ENCODE measurements at regions not wholly inside any gene's neighbourhood (a gene's known extent, or its start where the extent isn't known, plus 50 kb on each side); places are given as distances from the start of the nearest gene placed in this dataset.

DNA sequence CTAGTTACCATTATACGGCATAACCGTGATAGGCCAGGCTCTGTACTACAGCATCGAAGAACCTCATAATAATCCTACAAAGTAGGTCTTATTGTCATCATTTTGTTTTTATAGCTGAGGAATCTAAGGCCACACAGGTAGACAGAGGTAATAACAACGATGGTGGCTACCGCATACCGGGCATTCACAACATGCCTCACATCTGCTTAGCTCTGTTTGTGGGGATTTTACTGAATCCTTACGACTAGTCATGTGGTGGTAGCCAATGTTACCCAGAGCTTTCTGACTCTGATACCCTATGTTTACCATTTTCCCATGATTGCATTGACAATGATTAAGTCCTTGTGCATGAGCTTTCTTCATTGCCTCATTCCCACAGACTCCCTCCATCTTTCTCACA is 269.4 kb downstream of the TCF7L2 start:
- no peaks in the 10 kb centered on the region for H3K9me3 ChIP-seq (ENCODE audit: low read length)
- no peaks in the 10 kb centered on the region for H3K4me1 ChIP-seq (ENCODE audit: insufficient read depth, low read length)
- no peaks in the 10 kb centered on the region for H3K36me3 ChIP-seq (ENCODE audit: insufficient read depth, low read length)
- no peak overlapping the region for H3K9ac ChIP-seq (ENCODE audit: low read length)
- no peaks in the 10 kb centered on the region for H3K27me3 ChIP-seq (ENCODE audit: control insufficient read depth in 1 of 2, insufficient read depth in 2 of 2, low read length in 2 of 2)
- H3K4me3 ChIP-seq (ENCODE audit: low read depth in 1 of 2, low read length in 2 of 2): no peak overlapping the region
- H3K27ac ChIP-seq (ENCODE audit: low read depth, low read length): no peak overlapping the region

DNA sequence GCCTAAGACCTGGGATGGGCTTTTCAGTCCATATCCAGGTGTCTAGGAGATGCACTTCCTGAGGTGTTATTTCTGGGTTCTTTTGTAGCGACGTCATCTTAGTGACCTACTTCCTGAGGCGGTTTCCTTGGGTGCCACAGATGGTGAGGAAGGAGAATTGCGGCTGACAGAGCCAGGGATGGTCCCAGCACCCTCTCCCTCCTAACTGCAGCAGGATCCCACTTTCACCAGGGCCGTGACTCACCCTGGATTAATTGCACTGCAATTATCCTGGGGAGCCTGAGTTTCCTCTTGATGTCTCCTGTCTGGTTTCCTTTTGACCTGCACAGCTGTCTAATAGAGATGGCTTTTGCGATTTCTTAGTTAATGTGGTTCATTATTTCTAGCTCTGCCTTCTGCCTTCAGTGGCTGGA is 271.7 kb downstream of the TCF7L2 start:
- Histone ChIP-seq H3K27me3 (ENCODE audit: control insufficient read depth in 1 of 2, insufficient read depth in 2 of 2, low read length in 2 of 2) (no peaks in the 10 kb centered on the region), H3K9ac (ENCODE audit: low read length) (no peak overlapping the region), H3K36me3 (ENCODE audit: insufficient read depth, low read length) (no peaks in the 10 kb centered on the region), H3K9me3 (ENCODE audit: low read length) (no peaks in the 10 kb centered on the region), H3K4me3 (ENCODE audit: low read depth in 1 of 2, low read length in 2 of 2) (no peak overlapping the region), H3K27ac (ENCODE audit: low read depth, low read length) (no peak overlapping the region), H3K4me1 (ENCODE audit: insufficient read depth, low read length) (no peaks in the 10 kb centered on the region)

DNA sequence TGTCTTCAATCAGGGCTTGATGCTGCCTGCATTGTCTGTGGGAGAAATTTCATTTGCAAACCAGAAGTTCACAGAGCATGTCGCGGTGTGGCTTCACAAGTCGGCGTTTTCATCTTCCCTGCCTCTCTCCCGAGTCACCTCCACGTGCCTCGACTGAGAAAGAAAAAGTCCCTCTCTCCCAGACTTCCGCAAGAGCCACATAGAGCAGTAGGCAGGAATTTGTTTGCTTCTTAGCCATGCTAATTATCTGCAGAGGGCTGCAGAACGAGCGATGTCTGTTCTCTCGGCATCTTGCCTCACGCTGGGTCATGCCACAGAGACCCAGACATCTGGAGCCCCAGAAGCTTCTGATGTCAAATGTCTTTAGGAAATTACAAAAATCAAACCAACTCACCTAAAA is 272.2 kb downstream of the TCF7L2 start:
- Histone ChIP-seq H3K27me3 (ENCODE audit: control insufficient read depth in 1 of 2, insufficient read depth in 2 of 2, low read length in 2 of 2) (no peaks in the 10 kb centered on the region), H3K9me3 (ENCODE audit: low read length) (no peaks in the 10 kb centered on the region), H3K4me3 (ENCODE audit: low read depth in 1 of 2, low read length in 2 of 2) (no peak overlapping the region), H3K9ac (ENCODE audit: low read length) (no peak overlapping the region), H3K36me3 (ENCODE audit: insufficient read depth, low read length) (no peaks in the 10 kb centered on the region), H3K27ac (ENCODE audit: low read depth, low read length) (no peak overlapping the region), H3K4me1 (ENCODE audit: insufficient read depth, low read length) (no peaks in the 10 kb centered on the region)

DNA sequence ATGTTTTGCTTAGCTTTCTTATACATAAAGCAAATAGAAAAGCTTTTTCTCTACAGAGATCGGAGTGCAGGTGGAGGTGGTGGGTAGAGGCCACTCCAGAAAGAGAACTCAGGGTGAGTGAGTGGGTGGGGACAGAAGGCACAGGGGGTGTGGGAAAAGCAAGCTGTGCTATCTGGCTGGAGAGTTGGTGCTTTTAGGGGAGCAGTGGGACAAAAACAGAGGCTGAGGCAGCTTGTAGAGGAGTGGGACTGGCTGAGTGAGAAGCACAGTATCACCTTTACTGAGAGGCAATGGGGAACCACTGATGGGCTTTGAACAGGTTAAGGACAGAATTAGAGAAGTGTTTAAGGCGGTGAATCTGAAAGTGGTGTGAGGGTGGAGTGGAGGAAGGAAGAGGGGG is 275.3 kb downstream of the TCF7L2 start:
- Histone ChIP-seq H3K4me1 (ENCODE audit: insufficient read depth, low read length) (no peaks in the 10 kb centered on the region), H3K9ac (ENCODE audit: low read length) (no peak overlapping the region), H3K9me3 (ENCODE audit: low read length) (no peaks in the 10 kb centered on the region), H3K27me3 (ENCODE audit: control insufficient read depth in 1 of 2, insufficient read depth in 2 of 2, low read length in 2 of 2) (no peaks in the 10 kb centered on the region), H3K36me3 (ENCODE audit: insufficient read depth, low read length) (no peaks in the 10 kb centered on the region), H3K4me3 (ENCODE audit: low read depth in 1 of 2, low read length in 2 of 2) (no peak overlapping the region), H3K27ac (ENCODE audit: low read depth, low read length) (no peak overlapping the region)

DNA sequence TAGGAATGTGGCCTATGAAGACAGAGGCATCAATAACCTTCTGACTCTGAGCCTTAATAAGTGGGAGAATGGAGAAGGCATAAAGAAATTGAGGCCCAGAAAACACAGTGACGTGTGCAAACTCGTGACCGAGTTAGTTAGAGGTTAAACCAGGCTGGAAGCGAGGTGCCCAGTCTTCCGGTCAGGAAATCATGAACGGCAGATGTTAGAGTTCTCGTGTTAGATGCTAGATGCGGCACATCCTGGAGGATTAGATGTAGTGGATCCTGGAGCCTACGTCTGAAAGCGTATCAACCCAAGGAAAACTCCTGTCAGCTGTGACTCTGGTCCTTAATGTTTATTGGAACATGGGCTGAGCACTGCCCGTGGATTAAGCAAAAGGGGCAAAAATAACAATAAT is 275.9 kb downstream of the TCF7L2 start:
- Histone ChIP-seq H3K4me3 (ENCODE audit: low read depth in 1 of 2, low read length in 2 of 2) (no peak overlapping the region), H3K36me3 (ENCODE audit: insufficient read depth, low read length) (no peaks in the 10 kb centered on the region), H3K9ac (ENCODE audit: low read length) (no peak overlapping the region), H3K9me3 (ENCODE audit: low read length) (no peaks in the 10 kb centered on the region), H3K27ac (ENCODE audit: low read depth, low read length) (no peak overlapping the region), H3K27me3 (ENCODE audit: control insufficient read depth in 1 of 2, insufficient read depth in 2 of 2, low read length in 2 of 2) (no peaks in the 10 kb centered on the region), H3K4me1 (ENCODE audit: insufficient read depth, low read length) (no peaks in the 10 kb centered on the region)

DNA sequence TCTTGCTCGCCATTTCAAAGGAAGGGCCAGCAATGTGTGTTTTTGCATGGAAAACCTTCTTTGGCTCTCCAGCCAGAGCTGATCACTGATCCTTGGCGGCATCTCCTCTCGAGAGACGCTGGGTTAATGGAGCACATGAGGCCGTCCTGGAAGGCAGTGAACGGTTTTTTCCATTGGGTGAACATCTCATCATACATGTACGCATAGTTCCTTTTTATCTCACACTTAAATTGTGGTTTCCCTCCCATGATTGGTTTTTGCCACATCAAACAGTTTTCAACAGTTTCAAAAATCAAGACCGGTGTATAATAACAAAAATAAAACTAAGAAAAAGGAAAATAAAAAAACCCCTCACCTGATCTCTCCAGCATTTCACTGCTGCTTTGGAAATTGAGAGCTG is 276.4 kb downstream of the TCF7L2 start:
- Histone ChIP-seq H3K27ac (ENCODE audit: low read depth, low read length) (no peak overlapping the region), H3K36me3 (ENCODE audit: insufficient read depth, low read length) (no peaks in the 10 kb centered on the region), H3K9me3 (ENCODE audit: low read length) (no peaks in the 10 kb centered on the region), H3K9ac (ENCODE audit: low read length) (no peak overlapping the region), H3K27me3 (ENCODE audit: control insufficient read depth in 1 of 2, insufficient read depth in 2 of 2, low read length in 2 of 2) (no peaks in the 10 kb centered on the region), H3K4me1 (ENCODE audit: insufficient read depth, low read length) (no peaks in the 10 kb centered on the region), H3K4me3 (ENCODE audit: low read depth in 1 of 2, low read length in 2 of 2) (no peak overlapping the region)

DNA sequence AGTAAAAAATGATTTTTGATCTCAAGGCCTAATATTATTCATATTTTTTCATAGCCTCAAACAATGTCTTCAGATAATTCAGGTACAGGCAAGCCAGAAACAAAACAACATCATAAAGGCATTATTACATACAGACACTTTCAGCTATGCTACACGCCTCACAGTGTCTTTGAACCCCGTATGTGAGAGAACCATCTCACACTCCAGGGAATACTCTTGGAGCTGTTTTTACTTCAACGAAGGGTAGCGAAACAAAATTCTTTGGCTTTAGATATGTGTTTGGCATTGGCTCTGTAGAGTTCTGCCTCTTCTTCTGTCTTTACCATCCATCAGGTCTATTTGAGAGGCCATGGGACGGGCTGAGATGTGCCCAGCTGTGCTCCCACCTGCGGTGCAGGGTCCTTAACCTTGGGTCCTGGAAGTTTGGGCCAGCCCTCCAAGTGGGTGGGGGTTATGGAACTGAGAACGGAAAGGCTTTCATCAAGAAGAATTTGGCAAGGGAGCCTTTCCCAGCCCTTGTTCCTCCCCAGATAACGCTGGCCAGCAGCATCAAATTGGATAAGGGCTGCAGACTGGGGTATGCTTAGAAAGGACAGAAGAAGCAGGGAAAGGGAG is 276.9 kb downstream of the TCF7L2 start:
- Histone ChIP-seq H3K4me1 (ENCODE audit: insufficient read depth, low read length) (no peaks in the 10 kb centered on the region), H3K36me3 (ENCODE audit: insufficient read depth, low read length) (no peaks in the 10 kb centered on the region), H3K27me3 (ENCODE audit: control insufficient read depth in 1 of 2, insufficient read depth in 2 of 2, low read length in 2 of 2) (no peaks in the 10 kb centered on the region), H3K4me3 (ENCODE audit: low read depth in 1 of 2, low read length in 2 of 2) (no peak overlapping the region), H3K9ac (ENCODE audit: low read length) (no peak overlapping the region), H3K27ac (ENCODE audit: low read depth, low read length) (no peak overlapping the region), H3K9me3 (ENCODE audit: low read length) (no peaks in the 10 kb centered on the region)

DNA sequence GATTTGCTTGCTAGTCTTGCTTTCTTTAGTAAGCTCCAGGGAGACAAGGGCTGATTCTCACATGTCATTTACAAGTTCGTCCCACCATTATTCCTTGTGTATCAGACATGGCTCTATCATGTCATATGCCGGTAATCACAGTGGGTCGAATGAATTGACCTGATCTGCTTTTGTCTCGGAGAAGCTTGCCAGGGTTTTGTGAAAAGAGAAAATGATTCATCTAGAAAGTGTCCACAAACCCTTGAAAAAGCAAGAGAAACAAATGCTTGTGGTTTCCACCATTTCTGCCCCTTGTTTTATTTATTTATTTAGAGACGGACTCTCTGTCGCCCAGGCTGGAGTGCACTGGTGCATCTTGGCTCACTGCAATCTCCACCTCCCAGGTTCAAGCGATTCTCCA is 278.5 kb downstream of the TCF7L2 start:
- Histone ChIP-seq H3K27ac (ENCODE audit: low read depth, low read length) (no peak overlapping the region), H3K9me3 (ENCODE audit: low read length) (no peaks in the 10 kb centered on the region), H3K4me3 (ENCODE audit: low read depth in 1 of 2, low read length in 2 of 2) (no peak overlapping the region), H3K36me3 (ENCODE audit: insufficient read depth, low read length) (no peaks in the 10 kb centered on the region), H3K4me1 (ENCODE audit: insufficient read depth, low read length) (no peaks in the 10 kb centered on the region), H3K27me3 (ENCODE audit: control insufficient read depth in 1 of 2, insufficient read depth in 2 of 2, low read length in 2 of 2) (no peaks in the 10 kb centered on the region), H3K9ac (ENCODE audit: low read length) (no peak overlapping the region)

DNA sequence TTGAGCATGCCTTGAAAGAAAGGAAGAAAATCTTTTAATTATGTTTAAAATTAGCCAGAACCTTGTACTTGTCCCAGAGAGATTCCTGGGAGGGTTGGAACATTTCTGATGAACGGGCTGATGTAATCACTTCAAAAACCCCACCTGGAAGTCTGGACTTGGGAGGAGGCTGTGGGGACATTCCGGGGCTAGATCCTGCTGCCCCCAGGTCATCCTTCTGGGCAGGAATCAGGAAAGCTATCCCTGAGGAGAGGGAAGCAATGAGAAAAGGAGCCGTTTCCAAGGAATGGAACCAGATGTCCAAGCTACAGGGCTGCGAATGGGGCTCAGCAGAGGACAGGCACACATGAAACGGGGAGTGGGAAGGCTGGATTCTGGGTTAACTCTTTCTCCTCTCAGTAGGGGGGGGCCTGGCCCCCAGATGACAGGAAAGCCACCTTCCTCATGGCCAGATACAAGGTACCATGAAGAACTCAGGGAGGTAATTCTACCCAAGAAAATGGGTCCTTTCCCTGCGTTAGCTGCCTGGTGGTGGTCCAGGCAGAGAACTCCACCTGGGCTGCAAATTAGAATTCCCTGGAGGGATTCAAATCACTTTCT is 280.1 kb downstream of the TCF7L2 start:
- H3K27me3 ChIP-seq (ENCODE audit: control insufficient read depth in 1 of 2, insufficient read depth in 2 of 2, low read length in 2 of 2): no peaks in the 10 kb centered on the region
- no peaks in the 10 kb centered on the region for H3K4me1 ChIP-seq (ENCODE audit: insufficient read depth, low read length)
- no peak overlapping the region for H3K4me3 ChIP-seq (ENCODE audit: low read depth in 1 of 2, low read length in 2 of 2)
- H3K27ac ChIP-seq (ENCODE audit: low read depth, low read length): no peak overlapping the region
- no peak overlapping the region for H3K9ac ChIP-seq (ENCODE audit: low read length)
- no peaks in the 10 kb centered on the region for H3K9me3 ChIP-seq (ENCODE audit: low read length)
- H3K36me3 ChIP-seq (ENCODE audit: insufficient read depth, low read length): no peaks in the 10 kb centered on the region

DNA sequence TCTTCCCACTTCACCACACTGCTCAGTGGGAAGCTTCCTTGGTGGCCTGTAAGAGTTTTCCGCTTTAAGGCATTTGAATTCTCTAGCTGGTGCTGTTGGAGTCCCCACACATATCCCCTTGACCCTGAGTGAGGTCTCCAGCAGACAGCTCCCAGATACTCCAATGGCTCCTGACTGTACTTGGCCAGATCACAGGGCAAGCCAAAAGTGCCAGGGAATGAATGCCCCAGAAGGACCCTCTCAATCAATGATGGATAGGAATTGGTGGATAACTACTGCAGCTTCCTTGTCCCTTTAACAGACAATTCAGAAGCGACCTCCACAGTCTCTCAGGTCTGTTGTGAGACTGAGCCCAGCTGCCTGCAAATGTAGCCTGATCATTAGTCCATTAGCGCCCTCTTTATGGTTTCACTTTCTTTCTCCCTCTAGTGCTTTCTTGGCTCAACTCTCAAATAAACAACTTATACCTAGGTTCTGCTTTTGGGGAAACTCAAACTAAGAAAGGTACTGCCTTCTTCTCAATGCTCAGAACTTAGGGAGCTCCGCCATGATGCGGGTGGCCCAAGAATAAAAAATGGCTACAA is 283.0 kb downstream of the TCF7L2 start:
- Histone ChIP-seq H3K27ac (ENCODE audit: low read depth, low read length) (no peak overlapping the region), H3K4me1 (ENCODE audit: insufficient read depth, low read length) (no peaks in the 10 kb centered on the region), H3K4me3 (ENCODE audit: low read depth in 1 of 2, low read length in 2 of 2) (no peak overlapping the region), H3K36me3 (ENCODE audit: insufficient read depth, low read length) (no peaks in the 10 kb centered on the region), H3K27me3 (ENCODE audit: control insufficient read depth in 1 of 2, insufficient read depth in 2 of 2, low read length in 2 of 2) (no peaks in the 10 kb centered on the region), H3K9ac (ENCODE audit: low read length) (no peak overlapping the region), H3K9me3 (ENCODE audit: low read length) (no peaks in the 10 kb centered on the region)

DNA sequence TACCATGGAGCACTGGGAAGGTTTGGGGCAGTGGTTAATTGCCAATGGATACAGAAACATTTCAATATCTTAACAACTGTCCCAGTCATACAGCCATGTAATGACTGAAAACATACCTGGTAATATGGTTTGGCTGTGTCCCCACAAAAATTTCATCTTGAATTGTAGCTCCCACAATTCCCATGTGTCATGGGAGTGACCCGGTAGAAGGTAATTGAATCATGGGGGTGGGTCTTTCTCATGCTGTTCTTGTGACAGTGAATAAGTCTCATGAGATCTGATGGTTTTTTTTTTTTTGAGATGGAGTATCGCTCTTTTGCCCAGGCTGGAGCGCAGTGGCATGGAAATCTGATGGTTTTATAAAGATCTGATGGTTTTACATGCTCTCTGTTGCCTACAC is 284.4 kb downstream of the TCF7L2 start:
- Histone ChIP-seq H3K27me3 (ENCODE audit: control insufficient read depth in 1 of 2, insufficient read depth in 2 of 2, low read length in 2 of 2) (no peaks in the 10 kb centered on the region), H3K36me3 (ENCODE audit: insufficient read depth, low read length) (no peaks in the 10 kb centered on the region), H3K9me3 (ENCODE audit: low read length) (no peaks in the 10 kb centered on the region), H3K4me1 (ENCODE audit: insufficient read depth, low read length) (no peaks in the 10 kb centered on the region), H3K27ac (ENCODE audit: low read depth, low read length) (no peak overlapping the region), H3K4me3 (ENCODE audit: low read depth in 1 of 2, low read length in 2 of 2) (no peak overlapping the region), H3K9ac (ENCODE audit: low read length) (no peak overlapping the region)

DNA sequence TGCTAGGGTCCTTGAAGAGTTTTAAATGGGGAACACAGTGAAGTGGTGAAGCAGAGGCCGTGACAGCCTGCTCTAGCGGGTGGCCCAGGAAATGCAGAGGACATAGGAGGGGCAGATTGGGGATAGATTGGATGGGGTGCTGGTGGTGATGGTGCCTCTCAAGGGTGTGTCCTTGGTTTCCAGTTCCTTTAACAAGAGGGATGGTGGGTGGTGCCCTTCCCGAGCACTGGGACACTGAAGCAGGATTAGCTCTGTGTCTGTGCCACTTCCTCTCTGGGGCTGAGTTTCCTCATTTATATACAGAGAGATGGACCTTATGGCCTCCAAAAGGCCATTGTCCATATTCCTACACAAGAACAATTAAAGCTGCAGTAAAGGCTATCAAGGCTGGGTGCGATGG is 285.5 kb downstream of the TCF7L2 start:
- H3K4me3 ChIP-seq (ENCODE audit: low read depth in 1 of 2, low read length in 2 of 2): no peak overlapping the region
- no peaks in the 10 kb centered on the region for H3K36me3 ChIP-seq (ENCODE audit: insufficient read depth, low read length)
- no peaks in the 10 kb centered on the region for H3K9me3 ChIP-seq (ENCODE audit: low read length)
- H3K27me3 ChIP-seq (ENCODE audit: control insufficient read depth in 1 of 2, insufficient read depth in 2 of 2, low read length in 2 of 2): no peaks in the 10 kb centered on the region
- no peak overlapping the region for H3K27ac ChIP-seq (ENCODE audit: low read depth, low read length)
- no peaks in the 10 kb centered on the region for H3K4me1 ChIP-seq (ENCODE audit: insufficient read depth, low read length)
- no peak overlapping the region for H3K9ac ChIP-seq (ENCODE audit: low read length)

All from muscle layer of colon (tissue), 2 donors.